ENCODE measurements at regions not wholly inside any gene's neighbourhood (a gene's known extent, or its start where the extent isn't known, plus 50 kb on each side); places are given as distances from the start of the nearest gene placed in this dataset.

DNA sequence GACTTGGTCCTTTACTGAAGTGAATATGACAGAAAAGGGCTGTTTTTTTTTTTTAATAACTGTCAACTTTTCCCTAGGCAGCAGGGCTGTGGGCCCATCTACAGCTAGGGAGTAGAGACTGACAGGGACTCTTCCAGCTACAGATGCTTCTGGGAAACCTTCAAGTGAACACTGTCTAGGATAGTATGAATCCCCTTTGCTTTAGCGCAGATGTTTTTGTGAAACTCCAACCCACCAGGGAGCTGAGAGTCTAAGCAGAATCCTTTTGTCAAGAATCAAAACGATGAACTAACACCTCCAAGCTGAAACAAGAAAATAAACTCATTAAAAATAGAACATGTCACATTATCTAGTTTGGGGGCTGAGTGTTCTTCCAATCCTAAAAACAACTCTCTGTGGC lies 219.7 kb upstream of the FGF13 start:
- no peak for DNase-seq (ENCODE audit: low read depth in 1 of 2, low spot score in 1 of 2)
- H3K4me3 ChIP-seq (replicated peaks; ENCODE audit: insufficient read depth, low read length) = no peak overlapping the region
- no peak overlapping the region for H3K27ac ChIP-seq (replicated peaks)
- TF ChIP-seq, protein P1, sequence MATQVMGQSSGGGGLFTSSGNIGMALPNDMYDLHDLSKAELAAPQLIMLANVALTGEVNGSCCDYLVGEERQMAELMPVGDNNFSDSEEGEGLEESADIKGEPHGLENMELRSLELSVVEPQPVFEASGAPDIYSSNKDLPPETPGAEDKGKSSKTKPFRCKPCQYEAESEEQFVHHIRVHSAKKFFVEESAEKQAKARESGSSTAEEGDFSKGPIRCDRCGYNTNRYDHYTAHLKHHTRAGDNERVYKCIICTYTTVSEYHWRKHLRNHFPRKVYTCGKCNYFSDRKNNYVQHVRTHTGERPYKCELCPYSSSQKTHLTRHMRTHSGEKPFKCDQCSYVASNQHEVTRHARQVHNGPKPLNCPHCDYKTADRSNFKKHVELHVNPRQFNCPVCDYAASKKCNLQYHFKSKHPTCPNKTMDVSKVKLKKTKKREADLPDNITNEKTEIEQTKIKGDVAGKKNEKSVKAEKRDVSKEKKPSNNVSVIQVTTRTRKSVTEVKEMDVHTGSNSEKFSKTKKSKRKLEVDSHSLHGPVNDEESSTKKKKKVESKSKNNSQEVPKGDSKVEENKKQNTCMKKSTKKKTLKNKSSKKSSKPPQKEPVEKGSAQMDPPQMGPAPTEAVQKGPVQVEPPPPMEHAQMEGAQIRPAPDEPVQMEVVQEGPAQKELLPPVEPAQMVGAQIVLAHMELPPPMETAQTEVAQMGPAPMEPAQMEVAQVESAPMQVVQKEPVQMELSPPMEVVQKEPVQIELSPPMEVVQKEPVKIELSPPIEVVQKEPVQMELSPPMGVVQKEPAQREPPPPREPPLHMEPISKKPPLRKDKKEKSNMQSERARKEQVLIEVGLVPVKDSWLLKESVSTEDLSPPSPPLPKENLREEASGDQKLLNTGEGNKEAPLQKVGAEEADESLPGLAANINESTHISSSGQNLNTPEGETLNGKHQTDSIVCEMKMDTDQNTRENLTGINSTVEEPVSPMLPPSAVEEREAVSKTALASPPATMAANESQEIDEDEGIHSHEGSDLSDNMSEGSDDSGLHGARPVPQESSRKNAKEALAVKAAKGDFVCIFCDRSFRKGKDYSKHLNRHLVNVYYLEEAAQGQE (IDR thresholded peaks at IDR 0.05; ENCODE audit: insufficient replicate concordance, low read depth) = no peak
- TF ChIP-seq GABPA (IDR thresholded peaks at IDR 0.05; ENCODE audit: low read depth) = no peak
- TF ChIP-seq, protein P2, sequence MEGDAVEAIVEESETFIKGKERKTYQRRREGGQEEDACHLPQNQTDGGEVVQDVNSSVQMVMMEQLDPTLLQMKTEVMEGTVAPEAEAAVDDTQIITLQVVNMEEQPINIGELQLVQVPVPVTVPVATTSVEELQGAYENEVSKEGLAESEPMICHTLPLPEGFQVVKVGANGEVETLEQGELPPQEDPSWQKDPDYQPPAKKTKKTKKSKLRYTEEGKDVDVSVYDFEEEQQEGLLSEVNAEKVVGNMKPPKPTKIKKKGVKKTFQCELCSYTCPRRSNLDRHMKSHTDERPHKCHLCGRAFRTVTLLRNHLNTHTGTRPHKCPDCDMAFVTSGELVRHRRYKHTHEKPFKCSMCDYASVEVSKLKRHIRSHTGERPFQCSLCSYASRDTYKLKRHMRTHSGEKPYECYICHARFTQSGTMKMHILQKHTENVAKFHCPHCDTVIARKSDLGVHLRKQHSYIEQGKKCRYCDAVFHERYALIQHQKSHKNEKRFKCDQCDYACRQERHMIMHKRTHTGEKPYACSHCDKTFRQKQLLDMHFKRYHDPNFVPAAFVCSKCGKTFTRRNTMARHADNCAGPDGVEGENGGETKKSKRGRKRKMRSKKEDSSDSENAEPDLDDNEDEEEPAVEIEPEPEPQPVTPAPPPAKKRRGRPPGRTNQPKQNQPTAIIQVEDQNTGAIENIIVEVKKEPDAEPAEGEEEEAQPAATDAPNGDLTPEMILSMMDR (IDR thresholded peaks at IDR 0.05; ENCODE audit: insufficient read depth, low read length) = no peak
- no peak for TF ChIP-seq POLR2AphosphoS5 (IDR thresholded peaks at IDR 0.05; ENCODE audit: low read depth)
- no peak for TF ChIP-seq SPI1 (IDR thresholded peaks at IDR 0.05; ENCODE audit: borderline replicate concordance, low read depth)
- peaks cover 2% of the 10 kb centered on the region for H3K27me3 ChIP-seq (ENCODE audit: insufficient read depth, poor library complexity, severe bottlenecking)

DNA sequence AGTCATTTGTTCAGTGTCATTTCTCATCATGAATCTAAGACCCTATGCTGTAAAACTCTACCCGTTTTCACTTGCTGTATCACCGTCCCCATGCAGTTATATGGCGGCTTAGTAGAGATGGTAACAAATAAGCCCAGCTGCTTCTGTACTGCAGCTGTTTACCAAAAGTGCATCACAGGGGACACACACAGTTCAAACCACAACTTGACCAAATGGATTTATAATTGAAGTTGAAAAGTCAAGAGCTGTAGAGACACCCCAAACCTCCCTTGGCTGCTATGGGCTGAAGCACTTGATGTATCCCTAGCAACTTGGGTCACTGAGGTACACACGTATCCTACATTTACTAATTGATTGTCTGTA lies 219.0 kb upstream of the FGF13 start:
- peaks cover 2% of the 10 kb centered on the region for H3K27me3 ChIP-seq (ENCODE audit: insufficient read depth, poor library complexity, severe bottlenecking)
- no peak for DNase-seq (ENCODE audit: low read depth in 1 of 2, low spot score in 1 of 2)
- no peak overlapping the region for H3K27ac ChIP-seq (replicated peaks)
- no peak overlapping the region for H3K4me3 ChIP-seq (replicated peaks; ENCODE audit: insufficient read depth, low read length)
- TF ChIP-seq, protein P1 (IDR thresholded peaks at IDR 0.05; ENCODE audit: insufficient replicate concordance, low read depth) = no peak
- no peak for TF ChIP-seq SPI1 (IDR thresholded peaks at IDR 0.05; ENCODE audit: borderline replicate concordance, low read depth)
- TF ChIP-seq GABPA (IDR thresholded peaks at IDR 0.05; ENCODE audit: low read depth) = no peak
- TF ChIP-seq POLR2AphosphoS5 (IDR thresholded peaks at IDR 0.05; ENCODE audit: low read depth) = no peak
- TF ChIP-seq, protein P2 (IDR thresholded peaks at IDR 0.05; ENCODE audit: insufficient read depth, low read length) = no peak

DNA sequence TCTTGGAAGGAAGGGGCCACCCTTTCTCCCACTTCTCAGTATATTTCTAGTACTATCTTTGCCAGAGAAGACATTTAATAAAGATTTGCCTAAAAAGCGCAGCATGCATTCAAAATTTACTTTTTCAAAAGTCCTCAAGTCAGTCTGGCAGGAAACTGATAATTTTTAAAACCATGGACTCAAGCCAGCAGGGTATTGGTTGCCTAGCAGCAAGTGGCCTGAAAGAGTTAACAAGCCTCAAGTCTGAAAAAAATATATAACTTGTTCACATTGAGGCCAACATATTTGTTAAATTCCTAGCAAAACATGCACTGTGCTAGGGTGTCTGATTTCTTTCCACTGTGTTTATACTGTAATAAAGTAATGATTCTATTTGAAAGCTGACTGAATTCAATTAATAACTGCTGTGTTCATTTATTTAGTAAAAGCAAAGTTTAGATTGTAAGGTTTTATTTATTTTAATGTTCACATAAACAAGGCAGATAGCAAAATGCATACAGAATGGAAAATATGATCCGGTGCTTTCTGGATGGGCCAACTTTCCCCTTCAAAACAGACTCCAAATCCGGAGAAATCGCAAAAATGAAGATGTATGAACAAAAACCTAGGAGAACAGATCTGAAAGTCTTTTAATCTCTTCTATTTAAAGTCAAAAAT lies 218.5 kb upstream of the FGF13 start:
- Histone ChIP-seq H3K4me3 (replicated peaks; ENCODE audit: insufficient read depth, low read length) (no peak overlapping the region), H3K27me3 (ENCODE audit: insufficient read depth, poor library complexity, severe bottlenecking) (peaks cover 2% of the 10 kb centered on the region), H3K27ac (replicated peaks) (no peak overlapping the region)
- TF ChIP-seq GABPA (IDR thresholded peaks at IDR 0.05; ENCODE audit: low read depth) = no peak
- no peak for DNase-seq (ENCODE audit: low read depth in 1 of 2, low spot score in 1 of 2)

DNA sequence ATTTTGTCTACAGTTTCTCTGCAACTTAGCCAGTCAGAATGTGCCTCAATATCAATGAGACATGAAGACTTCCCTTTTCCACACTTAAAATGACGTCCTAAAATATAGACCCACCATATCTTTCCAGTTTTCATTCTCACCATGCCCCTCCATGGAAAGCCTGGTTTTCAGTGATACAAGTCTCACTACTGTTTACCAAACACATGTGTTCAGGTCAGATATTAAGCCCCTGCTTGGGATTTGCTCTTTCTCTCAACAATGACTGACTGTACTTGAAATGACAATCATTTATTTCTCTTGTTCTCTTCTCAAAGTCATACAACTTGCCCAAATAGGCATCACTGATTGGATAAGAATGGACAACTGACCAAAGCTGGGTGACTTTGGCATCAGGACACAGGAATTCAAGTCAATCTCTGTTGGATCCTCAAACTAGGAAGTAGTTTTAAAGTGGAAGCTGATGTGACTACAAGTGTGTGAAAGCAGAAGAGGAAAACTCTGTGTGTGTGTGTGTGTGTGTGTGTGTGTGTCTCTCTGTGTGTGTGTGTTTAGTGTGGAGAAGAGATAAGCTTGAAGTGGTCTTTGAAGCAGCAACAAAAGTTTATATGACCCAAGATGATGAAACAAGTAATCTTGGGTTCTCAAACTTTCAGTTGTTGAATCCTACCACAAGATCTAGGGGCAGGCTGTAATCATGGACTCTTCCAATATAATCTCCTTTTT lies 217.4 kb upstream of the FGF13 start:
- Histone ChIP-seq H3K4me3 (replicated peaks; ENCODE audit: insufficient read depth, low read length) (no peak overlapping the region), H3K27me3 (ENCODE audit: insufficient read depth, poor library complexity, severe bottlenecking) (peaks cover 2% of the 10 kb centered on the region), H3K27ac (replicated peaks) (no peak overlapping the region)
- TF ChIP-seq, protein P1 (IDR thresholded peaks at IDR 0.05; ENCODE audit: insufficient replicate concordance, low read depth) = no peak
- TF ChIP-seq SPI1 (IDR thresholded peaks at IDR 0.05; ENCODE audit: borderline replicate concordance, low read depth) = no peak
- no peak for TF ChIP-seq POLR2AphosphoS5 (IDR thresholded peaks at IDR 0.05; ENCODE audit: low read depth)
- TF ChIP-seq GABPA (IDR thresholded peaks at IDR 0.05; ENCODE audit: low read depth) = no peak
- TF ChIP-seq, protein P2 (IDR thresholded peaks at IDR 0.05; ENCODE audit: insufficient read depth, low read length) = no peak
- DNase-seq (ENCODE audit: low read depth in 1 of 2, low spot score in 1 of 2) = no peak

All from HL-60 (cell line).